Skeletal muscle tissue (tissue), 3 donors: ENCODE measurements at regions not wholly inside any gene's neighbourhood (a gene's known extent, or its start where the extent isn't known, plus 50 kb on each side); places are given as distances from the start of the nearest gene placed in this dataset.
A peak's percentile ranks its signal among the peaks of the same experiment; 100 is the strongest.

Experiments used
- H3K27ac ChIP-seq: one replicate; pipeline ENCODE4 v1.7.0; 2013; ENCODE audit warnings: mild to moderate bottlenecking, low read depth, low read length, inconsistent platforms
- H3K27me3 ChIP-seq, 3 donors: one replicate each; pipeline ENCODE4 v1.7.0; 2013; ENCODE audit warnings: low read length in 3 of 3; ENCODE audit not compliant: control insufficient read depth in 3 of 3, insufficient read depth in 3 of 3
- H3K36me3 ChIP-seq, 3 donors: one replicate each; pipeline ENCODE4 v1.7.0; 2013; ENCODE audit warnings: low read length in 3 of 3; ENCODE audit not compliant: control insufficient read depth in 3 of 3, insufficient read depth in 3 of 3
- H3K4me1 ChIP-seq, 3 donors: one replicate each; pipeline ENCODE4 v1.7.0; 2013; ENCODE audit warnings: low read length in 3 of 3, mild to moderate bottlenecking in 3 of 3; ENCODE audit not compliant: control insufficient read depth in 3 of 3, insufficient read depth in 3 of 3
- H3K4me3 ChIP-seq, 3 donors: one replicate each; pipeline ENCODE4 v1.7.0; 2013; ENCODE audit warnings: low read length in 3 of 3
- H3K9ac ChIP-seq, 3 donors: one replicate each; pipeline ENCODE4 v1.7.0; 2013; ENCODE audit warnings: low read length in 3 of 3, mild to moderate bottlenecking in 3 of 3, moderate library complexity in 2 of 3, low read depth in 1 of 3
- H3K9me3 ChIP-seq, 3 donors: one replicate each; pipeline ENCODE4 v1.7.0; 2013; ENCODE audit warnings: low read length in 3 of 3; ENCODE audit not compliant: control insufficient read depth in 3 of 3
- donor health status: Osteomylitis.

DNA sequence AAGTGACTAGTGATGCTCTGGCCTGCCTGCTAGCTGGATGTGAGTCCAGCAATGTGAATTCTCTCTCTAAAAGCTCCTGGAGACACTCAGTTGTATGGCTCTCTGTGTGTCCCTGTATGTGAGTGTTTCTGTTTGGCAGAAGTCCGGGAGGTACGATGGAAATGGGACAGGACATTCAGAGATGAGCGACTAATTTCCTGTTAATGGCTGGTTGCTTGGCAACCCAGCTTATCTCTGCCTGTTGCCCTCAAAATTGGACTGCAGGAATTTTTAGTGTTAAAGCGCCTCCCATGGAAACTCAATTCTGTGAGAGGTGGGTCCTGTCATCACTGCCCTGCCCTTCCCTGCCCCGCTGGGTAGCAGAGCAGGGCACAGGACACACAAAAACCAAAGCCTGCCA, 136.8 kb upstream of the LRFN2 start:
- Histone ChIP-seq H3K36me3 (no peaks in the 10 kb centered on the region), H3K27me3 (no peaks in the 10 kb centered on the region), H3K27ac (no peak overlapping the region), H3K4me1 (peaks cover 0 to 6% (median 6%) of the 10 kb centered on the region in 3 donors), H3K9me3 (no peaks in the 10 kb centered on the region), H3K4me3 (no peak overlapping the region), H3K9ac (no peak overlapping the region)

DNA sequence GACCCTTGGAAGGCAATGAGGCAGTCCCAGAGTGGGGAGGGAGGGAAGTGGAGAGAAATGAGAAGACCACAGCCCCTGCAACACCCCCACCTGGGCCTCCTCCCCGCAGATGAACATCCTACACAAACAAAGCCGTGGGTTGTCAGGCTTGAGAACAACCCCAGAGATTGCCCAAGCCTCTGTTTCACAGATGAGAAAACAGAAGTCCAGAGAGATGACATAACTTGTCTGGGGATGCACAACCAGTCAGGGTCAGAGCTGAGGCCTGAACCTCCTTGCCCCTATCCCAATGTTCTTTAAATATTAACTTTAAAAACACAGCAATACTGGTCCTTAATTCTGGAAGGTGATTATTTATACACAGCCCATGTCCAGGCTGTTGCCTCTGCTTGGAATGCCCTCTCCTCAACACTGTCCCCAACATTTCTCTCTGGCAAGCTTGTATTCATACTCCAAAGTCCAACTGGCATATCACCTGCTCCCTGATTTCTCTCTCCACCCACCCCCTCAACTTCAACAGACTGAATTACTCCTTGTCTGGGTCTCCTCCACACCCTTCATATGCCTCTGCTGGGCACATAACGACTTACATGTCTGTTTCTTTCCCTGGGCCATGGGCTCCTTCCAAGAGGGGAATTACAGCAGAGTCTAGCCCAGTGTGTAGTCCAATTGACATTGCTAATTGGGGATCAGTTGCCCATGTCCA, 135.5 kb upstream of the LRFN2 start:
- H3K27ac ChIP-seq: no peak overlapping the region
- no peaks in the 10 kb centered on the region for H3K27me3 ChIP-seq
- no peak overlapping the region for H3K9ac ChIP-seq
- H3K4me3 ChIP-seq: no peak overlapping the region
- no peaks in the 10 kb centered on the region for H3K9me3 ChIP-seq
- no peaks in the 10 kb centered on the region for H3K36me3 ChIP-seq
- H3K4me1 ChIP-seq: peaks cover 0 to 6% (median 3%) of the 10 kb centered on the region in 3 donors

DNA sequence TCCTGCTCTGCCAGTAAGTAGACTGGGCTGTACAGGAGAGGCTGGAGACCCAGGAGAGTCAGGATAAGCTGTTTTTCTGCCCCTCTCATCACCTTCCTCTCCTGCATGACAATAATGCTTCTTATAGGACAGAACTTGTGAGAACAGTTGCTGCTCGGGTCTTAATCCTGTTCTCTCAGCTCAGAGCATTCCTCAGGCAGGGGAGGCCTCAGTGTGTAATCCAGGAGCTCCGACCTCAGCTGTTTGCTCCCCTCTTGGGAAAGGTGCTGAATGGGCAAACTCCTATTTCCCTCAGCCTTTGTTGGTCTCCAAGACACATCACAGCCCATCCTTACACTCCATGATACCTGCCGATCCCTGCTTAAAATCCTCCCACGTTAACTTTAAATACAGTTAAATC, 134.9 kb upstream of the LRFN2 start:
- Histone ChIP-seq H3K4me3 (no peak overlapping the region), H3K9me3 (peaks cover 0 to 3% (median 0%) of the 10 kb centered on the region in 3 donors), H3K9ac (no peak overlapping the region), H3K36me3 (no peaks in the 10 kb centered on the region), H3K27ac (no peak overlapping the region), H3K4me1 (peaks cover 0 to 6% (median 3%) of the 10 kb centered on the region in 3 donors), H3K27me3 (no peaks in the 10 kb centered on the region)

DNA sequence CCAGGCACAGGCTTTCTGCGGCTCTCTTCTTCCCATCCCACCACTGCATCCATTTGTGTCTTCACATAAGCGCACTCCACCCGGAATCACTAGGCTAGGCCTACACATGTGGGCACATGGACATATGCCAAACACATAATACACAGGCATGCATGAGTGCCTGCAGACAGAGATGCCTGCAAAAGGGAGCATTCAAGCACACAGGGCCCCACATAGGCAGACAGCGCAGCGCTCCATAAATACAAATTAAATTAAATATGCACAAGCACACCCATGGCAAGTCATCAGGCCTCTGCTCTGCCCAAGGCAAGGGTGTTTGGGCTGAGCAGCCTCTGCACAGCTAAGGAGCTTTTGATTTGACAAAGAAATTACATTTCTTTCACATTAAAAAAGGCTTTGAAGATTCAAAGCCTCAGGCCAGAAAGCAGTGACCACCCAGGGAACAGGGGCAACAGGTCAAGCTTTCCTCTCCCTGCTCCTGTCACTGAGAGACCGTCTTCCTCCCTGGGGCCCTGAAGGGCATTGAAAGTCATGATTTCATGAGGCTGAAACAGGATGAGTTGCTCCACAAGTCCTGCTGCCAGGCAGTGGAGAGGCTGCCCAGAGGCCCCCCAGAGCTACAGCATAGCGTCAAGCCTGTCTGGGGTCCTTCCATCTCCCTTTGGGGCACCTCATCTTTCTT, 134.2 kb upstream of the LRFN2 start:
- no peaks in the 10 kb centered on the region for H3K27me3 ChIP-seq
- no peak overlapping the region for H3K9ac ChIP-seq

DNA sequence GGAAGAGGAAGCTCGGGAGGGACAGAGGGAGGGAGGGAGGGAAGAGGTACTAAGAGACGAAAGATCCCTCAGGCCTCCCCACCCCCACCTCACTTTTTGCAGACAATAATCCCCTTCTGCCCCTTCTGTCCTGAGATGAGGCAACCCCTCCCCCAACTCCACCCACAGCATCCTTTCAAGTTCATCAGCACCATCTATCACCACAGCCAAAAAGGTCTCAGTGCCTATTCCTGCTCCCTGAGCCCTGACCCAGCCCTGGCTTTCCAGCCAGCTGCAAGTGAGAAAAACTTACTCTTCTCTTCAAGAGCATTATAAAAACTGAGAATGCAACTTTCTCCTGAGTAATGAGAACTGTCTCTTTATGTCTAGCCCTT, 133.2 kb upstream of the LRFN2 start:
- H3K9me3 ChIP-seq: peaks cover 0 to 3% (median 0%) of the 10 kb centered on the region in 3 donors
- no peak overlapping the region for H3K27ac ChIP-seq
- peaks cover 0 to 6% (median 3%) of the 10 kb centered on the region in 3 donors for H3K4me1 ChIP-seq
- no peaks in the 10 kb centered on the region for H3K36me3 ChIP-seq
- H3K27me3 ChIP-seq: peaks cover 0 to 2% (median 0%) of the 10 kb centered on the region in 3 donors
- H3K9ac ChIP-seq: no peak overlapping the region
- no peak overlapping the region for H3K4me3 ChIP-seq

More for the DNA sequence above, 134.2 kb upstream of the LRFN2 start:
- H3K4me1 ChIP-seq: peaks cover 0 to 6% (median 3%) of the 10 kb centered on the region in 3 donors
- H3K36me3 ChIP-seq: no peaks in the 10 kb centered on the region
- no peak overlapping the region for H3K27ac ChIP-seq
- H3K9me3 ChIP-seq: peaks cover 0 to 3% (median 0%) of the 10 kb centered on the region in 3 donors
- H3K4me3 ChIP-seq: no peak overlapping the region

DNA sequence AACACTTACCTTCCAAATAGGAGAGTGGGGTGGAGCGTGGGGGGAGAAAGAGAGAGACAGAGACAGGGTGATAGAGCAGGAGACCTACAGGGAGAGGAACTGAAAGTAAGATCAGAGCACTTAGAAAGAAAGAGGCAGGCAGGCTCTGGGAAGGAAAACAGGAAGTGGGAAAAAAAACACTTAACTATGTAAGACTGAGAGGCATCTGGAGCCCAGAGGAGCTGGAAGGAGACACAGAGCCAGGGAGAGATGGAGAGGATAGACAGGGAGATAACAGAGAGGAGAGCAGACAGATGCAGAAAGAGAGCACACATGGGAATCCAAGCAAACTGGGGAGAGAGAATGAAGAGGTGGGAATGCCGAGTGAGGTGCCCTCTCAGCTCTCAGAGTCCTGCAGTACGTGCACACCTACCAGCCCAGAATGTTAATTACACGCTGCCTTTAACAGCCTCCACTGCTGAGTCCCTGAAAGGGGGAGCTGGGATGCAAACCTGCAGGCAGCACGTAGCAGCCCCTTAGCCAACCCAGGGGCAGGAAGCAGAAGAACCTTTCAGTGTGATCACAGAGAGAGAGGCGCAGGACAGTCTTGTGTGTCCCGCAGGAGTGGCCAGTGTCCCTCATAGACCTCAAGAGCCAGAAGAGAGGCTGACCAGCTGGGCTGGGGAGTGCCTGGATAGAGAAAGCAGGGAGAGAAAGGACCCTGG, 132.7 kb upstream of the LRFN2 start:
- H3K4me1 ChIP-seq: peaks cover 0 to 6% (median 3%) of the 10 kb centered on the region in 3 donors
- H3K27me3 ChIP-seq: peaks cover 0 to 2% (median 0%) of the 10 kb centered on the region in 3 donors
- H3K27ac ChIP-seq: peak overlapping the region; percentile 33
- no peaks in the 10 kb centered on the region for H3K36me3 ChIP-seq
- H3K4me3 ChIP-seq: peak overlapping the region in 2 of 3 donors; percentile 13 to 27
- H3K9ac ChIP-seq: peak overlapping the region in 1 of 3 donors; percentile 41
- peaks cover 0 to 3% (median 0%) of the 10 kb centered on the region in 3 donors for H3K9me3 ChIP-seq

DNA sequence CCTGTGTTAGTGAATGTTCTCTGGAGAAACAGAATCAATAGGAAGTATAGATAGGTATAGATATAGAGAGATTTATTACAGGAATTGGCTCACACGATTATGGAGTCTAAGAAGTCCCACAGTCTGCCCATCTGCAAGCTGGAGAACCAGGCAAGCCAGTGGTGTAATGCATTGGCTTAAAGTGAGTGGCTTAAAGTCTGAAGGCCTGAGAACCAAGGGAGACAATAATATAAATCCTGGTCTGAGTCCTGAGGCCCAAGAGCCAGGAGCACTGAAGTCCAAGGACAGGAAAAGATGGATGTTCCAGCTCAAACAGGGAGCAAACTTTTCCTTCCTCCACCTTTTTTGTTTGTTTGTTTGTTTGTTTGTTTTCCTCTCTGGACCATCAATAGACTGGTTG, 131.2 kb upstream of the LRFN2 start:
- Histone ChIP-seq H3K4me1 (peaks cover 0 to 6% (median 3%) of the 10 kb centered on the region in 3 donors), H3K9me3 (peaks cover 0 to 3% (median 0%) of the 10 kb centered on the region in 3 donors), H3K27me3 (peaks cover 0 to 2% (median 0%) of the 10 kb centered on the region in 3 donors), H3K36me3 (no peaks in the 10 kb centered on the region), H3K4me3 (no peak overlapping the region), H3K9ac (no peak overlapping the region), H3K27ac (no peak overlapping the region)

DNA sequence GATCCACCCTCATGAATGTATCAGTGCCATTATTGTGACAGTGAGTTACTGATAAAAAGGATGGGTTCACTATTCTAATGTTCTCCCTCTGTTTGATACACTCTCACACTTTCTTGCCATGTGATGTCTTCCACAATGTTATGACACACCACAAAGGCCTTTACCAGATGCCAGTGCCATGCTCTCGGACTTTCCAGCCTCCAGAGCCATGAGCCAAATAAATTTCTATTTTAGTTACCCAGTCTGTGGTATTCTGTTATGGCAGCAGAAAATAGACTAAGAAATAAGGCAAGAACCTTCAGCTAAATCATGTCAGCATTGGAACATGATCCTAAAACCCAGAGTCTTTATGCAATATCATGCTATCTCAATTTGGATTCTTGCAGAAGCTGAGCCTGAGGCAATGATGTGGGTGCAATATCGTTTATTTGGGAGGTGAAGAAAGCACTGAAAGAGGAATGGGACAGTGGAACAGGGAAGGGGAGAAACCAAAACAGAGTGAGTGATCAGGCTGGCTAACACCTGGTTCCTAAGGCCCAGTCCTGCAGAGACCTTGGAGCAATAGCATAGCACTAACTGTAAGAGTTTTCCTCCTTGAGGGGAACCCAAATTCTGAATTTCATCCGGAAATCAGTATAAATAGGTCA, 130.4 kb upstream of the LRFN2 start:
- H3K9me3 ChIP-seq: peaks cover 0 to 3% (median 0%) of the 10 kb centered on the region in 3 donors
- no peak overlapping the region for H3K27ac ChIP-seq
- H3K9ac ChIP-seq: no peak overlapping the region

DNA sequence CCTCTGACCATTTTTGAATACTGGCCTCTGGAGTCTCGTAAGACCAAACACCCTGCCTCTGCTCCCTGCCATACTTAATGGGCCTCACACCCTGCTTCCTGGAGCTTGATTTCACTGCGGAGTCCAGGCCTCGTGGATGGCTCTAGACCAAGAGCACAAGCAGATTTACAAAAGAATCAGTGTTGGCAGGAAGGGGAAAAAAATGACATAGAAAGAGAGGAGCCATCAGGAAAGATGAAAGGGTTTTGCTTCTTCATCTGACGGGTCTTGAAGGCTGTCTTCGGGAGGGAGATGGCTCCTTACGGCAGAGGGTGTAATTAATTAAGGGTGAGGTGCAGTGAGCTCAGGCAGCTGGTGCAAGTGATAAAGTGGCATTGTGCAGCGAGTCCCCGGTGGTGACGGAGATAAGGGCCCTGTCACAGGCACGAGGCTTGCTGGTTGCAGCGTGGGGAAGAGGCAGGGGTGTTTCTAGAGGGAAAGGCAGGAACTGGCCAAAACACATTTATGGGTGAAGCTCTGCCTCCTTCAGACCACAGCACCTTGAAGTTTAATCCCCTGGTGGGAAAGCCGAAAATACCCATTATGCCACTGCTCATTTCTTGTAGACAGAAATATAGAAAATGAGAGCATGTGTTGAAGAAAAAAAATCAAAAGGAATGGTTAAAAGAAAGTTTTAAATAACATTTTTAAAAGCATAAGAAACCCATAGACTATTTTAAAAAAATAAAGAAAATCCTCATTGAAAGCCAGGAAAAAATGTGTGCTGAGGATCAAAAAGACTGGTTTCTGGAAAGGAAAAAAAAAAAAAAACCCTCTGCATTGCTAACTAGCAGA, 128.6 kb upstream of the LRFN2 start:
- peaks cover 0 to 2% (median 0%) of the 10 kb centered on the region in 3 donors for H3K27me3 ChIP-seq
- H3K4me1 ChIP-seq: peaks cover 0 to 6% (median 3%) of the 10 kb centered on the region in 3 donors
- H3K9me3 ChIP-seq: peaks cover 0 to 3% (median 0%) of the 10 kb centered on the region in 3 donors
- H3K36me3 ChIP-seq: no peaks in the 10 kb centered on the region
- no peak overlapping the region for H3K27ac ChIP-seq
- no peak overlapping the region for H3K4me3 ChIP-seq
- no peak overlapping the region for H3K9ac ChIP-seq

More for the DNA sequence above, 130.4 kb upstream of the LRFN2 start:
- H3K4me3 ChIP-seq: no peak overlapping the region
- peaks cover 0 to 2% (median 0%) of the 10 kb centered on the region in 3 donors for H3K27me3 ChIP-seq
- H3K4me1 ChIP-seq: peaks cover 0 to 6% (median 3%) of the 10 kb centered on the region in 3 donors
- H3K36me3 ChIP-seq: no peaks in the 10 kb centered on the region
